Fibroblast of the aortic adventitia (primary cell): ENCODE measurements at regions not wholly inside any gene's neighbourhood (a gene's known extent, or its start where the extent isn't known, plus 50 kb on each side); places are given as distances from the start of the nearest gene placed in this dataset. TPM values are rescaled to one million over a fixed set of nuclear protein-coding genes. Genes with fewer than 3 reads are reported as not detected.

Experiments
- small RNA-seq: library from RNA; depleted of rRNA; stranded (forward); fragments of <200 nt; gene quantifications from one replicate; pipeline ENCODE3, GENCODE V24; 2012

Small RNA genes lying in the stretch of these regions (small RNA-seq; reads per million reads assigned to genes)
- gene AP005119.1 = not detected
- not detected for gene COX6CP3
- not detected for gene RN7SKP72
